Neural progenitor cell (in vitro differentiated cells): ENCODE measurements at regions not wholly inside any gene's neighbourhood (a gene's known extent, or its start where the extent isn't known, plus 50 kb on each side); places are given as distances from the start of the nearest gene placed in this dataset.

Experiments
- EZH2 ChIP-seq: fragments of 200-600 bp; sonication (generic); IDR thresholded peaks from 2 replicates; pipeline ENCODE4 v1.6.1; 2017; ENCODE audit warnings: antibody characterized with exemption, mild to moderate bottlenecking, moderate library complexity
- TF ChIP-seq, protein P1 (sequence below): fragments of 200-600 bp; sonication (generic); IDR thresholded peaks from 2 replicates; pipeline ENCODE4 v1.5.1; 2017; ENCODE audit warnings: antibody characterized with exemption, mild to moderate bottlenecking

DNA sequence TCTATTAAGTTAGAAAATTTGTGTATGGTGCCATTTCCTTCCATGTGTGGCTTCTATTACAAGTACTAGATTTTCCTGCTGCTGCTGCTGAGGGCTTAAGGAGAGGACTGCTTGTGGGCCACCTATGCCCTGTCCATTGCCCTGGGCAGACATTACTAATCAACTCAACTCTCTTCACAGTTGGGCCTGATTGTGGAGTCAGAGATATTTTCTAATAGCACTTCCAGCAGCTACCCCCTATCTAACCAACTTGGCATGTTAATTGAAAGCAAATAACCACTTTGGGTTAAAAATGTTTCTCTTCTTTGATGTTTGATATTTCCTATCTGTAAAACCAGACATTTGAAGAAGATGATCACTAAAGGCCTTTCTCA is 242.0 kb downstream of the EDEM1 start:
- TF ChIP-seq, protein P1, sequence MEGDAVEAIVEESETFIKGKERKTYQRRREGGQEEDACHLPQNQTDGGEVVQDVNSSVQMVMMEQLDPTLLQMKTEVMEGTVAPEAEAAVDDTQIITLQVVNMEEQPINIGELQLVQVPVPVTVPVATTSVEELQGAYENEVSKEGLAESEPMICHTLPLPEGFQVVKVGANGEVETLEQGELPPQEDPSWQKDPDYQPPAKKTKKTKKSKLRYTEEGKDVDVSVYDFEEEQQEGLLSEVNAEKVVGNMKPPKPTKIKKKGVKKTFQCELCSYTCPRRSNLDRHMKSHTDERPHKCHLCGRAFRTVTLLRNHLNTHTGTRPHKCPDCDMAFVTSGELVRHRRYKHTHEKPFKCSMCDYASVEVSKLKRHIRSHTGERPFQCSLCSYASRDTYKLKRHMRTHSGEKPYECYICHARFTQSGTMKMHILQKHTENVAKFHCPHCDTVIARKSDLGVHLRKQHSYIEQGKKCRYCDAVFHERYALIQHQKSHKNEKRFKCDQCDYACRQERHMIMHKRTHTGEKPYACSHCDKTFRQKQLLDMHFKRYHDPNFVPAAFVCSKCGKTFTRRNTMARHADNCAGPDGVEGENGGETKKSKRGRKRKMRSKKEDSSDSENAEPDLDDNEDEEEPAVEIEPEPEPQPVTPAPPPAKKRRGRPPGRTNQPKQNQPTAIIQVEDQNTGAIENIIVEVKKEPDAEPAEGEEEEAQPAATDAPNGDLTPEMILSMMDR = no peak
- no peak for TF ChIP-seq EZH2
